HFFc6 (cell line): ENCODE measurements at regions not wholly inside any gene's neighbourhood (a gene's known extent, or its start where the extent isn't known, plus 50 kb on each side); places are given as distances from the start of the nearest gene placed in this dataset.

Experiments used
- DNase-seq: peaks from one replicate; pipeline ENCODE4 v3.0.0-alpha.2; 2018
- H3K27ac Mint-ChIP-seq: 2 replicates; pipeline ENCODE4 v1.8.0; 2020; ENCODE audit warnings: mild to moderate bottlenecking, mixed read lengths
- H3K27me3 Mint-ChIP-seq: 2 replicates; pipeline ENCODE4 v1.8.0; 2021; ENCODE audit warnings: mild to moderate bottlenecking, moderate library complexity, mixed read lengths; ENCODE audit not compliant: insufficient read depth
- H3K36me3 Mint-ChIP-seq: 2 replicates; pipeline ENCODE4 v1.8.0; 2021; ENCODE audit warnings: low read depth, mixed read lengths
- H3K4me1 Mint-ChIP-seq: 2 replicates; pipeline ENCODE4 v1.8.0; 2020; ENCODE audit warnings: low read depth, mixed read lengths
- H3K4me3 Mint-ChIP-seq: 2 replicates; pipeline ENCODE4 v1.8.0; 2020; ENCODE audit warnings: mild to moderate bottlenecking, moderate library complexity, mixed read lengths
- H3K9me3 Mint-ChIP-seq: 2 replicates; pipeline ENCODE4 v1.8.0; 2020; ENCODE audit warnings: mild to moderate bottlenecking, mixed read lengths
- TF ChIP-seq, protein P1 (sequence below): fragments of 200-600 bp; sonication (generic); IDR thresholded peaks from 2 replicates; pipeline ENCODE4 v1.5.0; 2021; ENCODE audit warnings: antibody characterized with exemption, mild to moderate bottlenecking

DNA sequence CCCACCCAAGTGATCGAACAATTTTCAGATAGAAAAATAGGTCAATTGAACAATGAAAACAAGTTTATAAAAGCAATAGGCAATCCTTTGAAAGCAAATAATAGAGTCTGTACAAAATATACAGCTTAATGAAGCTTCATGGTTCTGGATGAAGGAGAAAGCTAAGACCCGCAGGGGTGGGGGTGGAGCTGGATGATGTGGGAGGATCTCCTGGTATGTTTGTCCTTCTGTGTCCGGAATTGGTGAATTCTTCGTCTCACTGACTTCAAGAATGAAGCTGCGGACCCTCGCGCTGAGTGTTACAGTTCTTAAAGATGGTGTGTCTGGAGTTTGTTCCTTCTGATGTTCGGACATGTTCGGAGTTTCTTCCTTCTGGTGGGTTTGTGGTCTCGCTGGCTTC, 149.9 kb downstream of the NXNL2 start:
- Mint-ChIP-seq H3K36me3 (peaks cover 4% of the 10 kb centered on the region), H3K9me3 (peaks cover 5% of the 10 kb centered on the region; the same call in 1 of the 2 replicates), H3K4me1 (peaks cover 11% of the 10 kb centered on the region), H3K27me3 (no peaks in the 10 kb centered on the region), H3K27ac (no peak overlapping the region), H3K4me3 (no peak overlapping the region)
- DNase-seq = no peak
- TF ChIP-seq, protein P1, sequence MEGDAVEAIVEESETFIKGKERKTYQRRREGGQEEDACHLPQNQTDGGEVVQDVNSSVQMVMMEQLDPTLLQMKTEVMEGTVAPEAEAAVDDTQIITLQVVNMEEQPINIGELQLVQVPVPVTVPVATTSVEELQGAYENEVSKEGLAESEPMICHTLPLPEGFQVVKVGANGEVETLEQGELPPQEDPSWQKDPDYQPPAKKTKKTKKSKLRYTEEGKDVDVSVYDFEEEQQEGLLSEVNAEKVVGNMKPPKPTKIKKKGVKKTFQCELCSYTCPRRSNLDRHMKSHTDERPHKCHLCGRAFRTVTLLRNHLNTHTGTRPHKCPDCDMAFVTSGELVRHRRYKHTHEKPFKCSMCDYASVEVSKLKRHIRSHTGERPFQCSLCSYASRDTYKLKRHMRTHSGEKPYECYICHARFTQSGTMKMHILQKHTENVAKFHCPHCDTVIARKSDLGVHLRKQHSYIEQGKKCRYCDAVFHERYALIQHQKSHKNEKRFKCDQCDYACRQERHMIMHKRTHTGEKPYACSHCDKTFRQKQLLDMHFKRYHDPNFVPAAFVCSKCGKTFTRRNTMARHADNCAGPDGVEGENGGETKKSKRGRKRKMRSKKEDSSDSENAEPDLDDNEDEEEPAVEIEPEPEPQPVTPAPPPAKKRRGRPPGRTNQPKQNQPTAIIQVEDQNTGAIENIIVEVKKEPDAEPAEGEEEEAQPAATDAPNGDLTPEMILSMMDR = no peak

DNA sequence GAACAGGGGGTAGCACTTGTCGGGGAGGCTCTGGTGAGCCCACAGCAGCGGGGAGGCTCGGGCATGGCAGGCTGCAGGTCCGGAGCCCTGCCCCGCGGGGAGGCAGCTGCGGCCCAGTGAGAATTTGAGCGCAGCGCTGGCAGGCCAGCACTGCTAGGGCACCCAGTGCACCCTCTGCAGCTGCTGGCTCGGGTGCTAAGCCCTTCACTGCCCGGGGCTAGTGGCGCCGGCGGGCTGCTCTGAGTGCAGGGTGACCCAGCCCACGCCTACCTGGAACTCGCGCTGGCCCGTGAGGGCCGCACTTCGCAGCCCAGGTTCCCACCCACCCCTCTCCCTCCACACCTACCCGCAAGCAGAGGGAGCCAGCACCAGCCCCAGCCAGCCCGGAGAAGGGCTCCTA, 151.0 kb downstream of the NXNL2 start:
- Mint-ChIP-seq H3K4me1 (peaks cover under 1% of the 10 kb centered on the region; the same call in 1 of the 2 replicates), H3K36me3 (peaks cover 4% of the 10 kb centered on the region), H3K27ac (no peak overlapping the region), H3K9me3 (peaks cover 5% of the 10 kb centered on the region; the same call in 1 of the 2 replicates), H3K4me3 (no peak overlapping the region), H3K27me3 (no peaks in the 10 kb centered on the region)
- TF ChIP-seq, protein P1 = no peak
- DNase-seq = no peak

DNA sequence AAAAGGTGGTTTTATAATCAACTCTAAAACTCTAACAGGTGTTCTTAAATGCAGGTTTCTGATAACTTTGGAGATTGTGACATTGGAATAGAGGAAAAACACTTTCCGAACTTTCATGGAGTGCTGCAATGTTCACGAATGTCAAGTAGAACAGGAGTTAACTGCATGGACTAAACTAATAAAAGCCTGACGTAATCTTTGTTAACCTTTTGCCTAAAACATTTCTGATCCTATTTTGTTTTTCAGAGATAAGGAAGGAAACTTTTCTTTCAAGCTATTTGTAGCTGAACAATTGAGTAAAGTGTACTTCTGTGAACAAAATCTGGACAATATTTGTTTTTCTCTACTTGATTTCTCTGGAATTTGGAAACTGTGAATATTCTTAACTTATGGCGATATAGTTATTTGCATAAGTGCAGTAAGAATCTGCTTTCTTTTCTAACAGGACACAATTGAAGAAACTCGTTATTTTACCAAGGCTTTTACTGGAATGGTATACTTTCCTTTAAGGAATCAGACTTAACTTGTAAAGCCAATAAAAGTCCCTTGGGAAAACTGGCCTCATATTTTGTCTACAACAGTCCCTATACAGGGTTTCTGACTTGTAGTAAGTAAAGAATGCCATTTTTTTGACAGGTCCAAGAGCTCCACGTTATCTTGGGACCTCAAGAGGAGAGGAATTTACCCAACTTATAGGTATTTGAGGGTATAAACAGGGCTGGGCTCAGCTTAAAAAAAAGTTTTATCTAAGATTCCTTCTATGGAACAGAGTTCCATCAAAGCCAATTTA, 154.7 kb downstream of the NXNL2 start:
- TF ChIP-seq, protein P1 = no peak
- no peak for DNase-seq
- H3K27me3 Mint-ChIP-seq = 0 out of 2 replicates have a peak, but pooled peaks cover 2% of the 10 kb centered on the region
- peaks cover 5% of the 10 kb centered on the region; the same call in 1 of the 2 replicates for H3K9me3 Mint-ChIP-seq
- H3K27ac Mint-ChIP-seq = no peak overlapping the region
- H3K4me1 Mint-ChIP-seq = peaks cover 21% of the 10 kb centered on the region
- no peak overlapping the region for H3K4me3 Mint-ChIP-seq
- H3K36me3 Mint-ChIP-seq = peaks cover 9% of the 10 kb centered on the region

DNA sequence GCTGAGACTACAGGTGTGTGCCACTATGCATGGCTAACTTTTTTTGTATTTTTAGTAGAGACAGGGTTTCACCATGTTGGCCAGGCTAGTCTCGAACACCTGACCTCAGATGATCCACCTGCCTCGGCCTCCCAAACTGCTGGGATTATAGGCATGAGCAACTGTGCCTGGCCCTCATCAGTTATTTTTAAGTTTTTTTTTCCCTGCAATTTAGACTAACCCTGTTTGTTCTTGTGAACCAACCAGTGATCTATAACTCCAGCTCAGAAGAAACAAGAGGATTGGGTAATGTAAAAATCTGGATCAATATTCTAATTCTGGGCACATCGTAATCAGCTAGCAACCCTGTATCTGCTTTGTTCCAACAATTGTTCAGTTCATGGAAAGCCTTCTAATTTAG, 155.7 kb downstream of the NXNL2 start:
- Mint-ChIP-seq H3K9me3 (no peaks in the 10 kb centered on the region; the same call in 1 of the 2 replicates), H3K27ac (no peak overlapping the region), H3K36me3 (peaks cover 4% of the 10 kb centered on the region), H3K27me3 (0 out of 2 replicates have a peak, but pooled peaks cover 2% of the 10 kb centered on the region), H3K4me3 (no peak overlapping the region), H3K4me1 (peaks cover 25% of the 10 kb centered on the region)
- TF ChIP-seq, protein P1 = no peak
- no peak for DNase-seq

DNA sequence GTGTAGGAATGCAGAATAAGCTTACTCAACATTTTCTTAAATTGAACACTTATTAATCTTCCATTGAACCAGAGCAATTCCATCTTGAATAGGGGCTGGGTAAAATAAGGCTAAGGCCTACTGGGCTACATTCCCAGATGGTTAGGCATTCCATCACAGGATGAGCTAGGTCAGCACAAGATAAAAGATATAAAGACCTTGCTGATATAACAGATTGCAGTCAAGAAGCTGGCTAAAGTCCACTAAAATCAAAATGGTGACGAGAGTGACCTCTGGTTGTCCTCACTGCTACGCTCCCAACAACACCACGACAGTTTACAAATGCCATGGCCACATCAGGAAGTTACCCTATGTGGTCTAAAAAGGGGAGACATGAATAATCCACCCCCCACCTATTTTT, 156.1 kb downstream of the NXNL2 start:
- peaks cover 25% of the 10 kb centered on the region for H3K4me1 Mint-ChIP-seq
- H3K27ac Mint-ChIP-seq = no peak overlapping the region
- peaks cover 4% of the 10 kb centered on the region for H3K36me3 Mint-ChIP-seq
- no peak for DNase-seq
- H3K9me3 Mint-ChIP-seq = no peaks in the 10 kb centered on the region; the same call in 1 of the 2 replicates
- TF ChIP-seq, protein P1 = no peak
- no peak overlapping the region for H3K4me3 Mint-ChIP-seq
- 0 out of 2 replicates have a peak, but pooled peaks cover 2% of the 10 kb centered on the region for H3K27me3 Mint-ChIP-seq
